Erythroblast (primary cell): ENCODE measurements at regions not wholly inside any gene's neighbourhood (a gene's known extent, or its start where the extent isn't known, plus 50 kb on each side); places are given as distances from the start of the nearest gene placed in this dataset.

Source experiments
- GATA1 ChIP-seq: IDR thresholded peaks from 2 replicates; pipeline ENCODE4 v1.6.1; 2011; ENCODE audit warnings: low read depth, mild to moderate bottlenecking, control low read depth, low read length, moderate library complexity
- POLR2A ChIP-seq: IDR thresholded peaks from 2 replicates; pipeline ENCODE4 v1.6.1; 2011; ENCODE audit warnings: mild to moderate bottlenecking, low read length

DNA sequence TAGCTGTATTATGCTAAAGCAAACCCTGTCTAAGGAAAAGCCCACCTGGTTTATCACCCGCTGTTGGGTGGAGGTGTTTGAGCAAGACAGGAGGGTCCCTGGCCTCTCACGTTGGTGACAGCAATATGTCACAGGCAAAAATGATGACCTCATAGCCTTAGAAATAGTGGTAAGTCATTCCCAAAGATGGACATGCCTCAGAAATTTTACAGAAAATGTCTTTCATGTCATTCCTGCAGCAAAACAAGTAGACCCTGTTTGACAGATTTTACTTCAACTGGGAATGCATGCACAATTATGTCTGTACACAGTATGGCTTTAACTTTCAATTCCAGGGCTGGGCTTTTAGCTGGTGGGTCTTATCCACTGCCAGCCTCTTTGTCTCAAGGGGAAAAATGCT lies 362.3 kb upstream of the C2CD4B start:
- TF ChIP-seq POLR2A (no peak), GATA1 (no peak)
